ENCODE measurements at regions not wholly inside any gene's neighbourhood (a gene's known extent, or its start where the extent isn't known, plus 50 kb on each side); places are given as distances from the start of the nearest gene placed in this dataset.

DNA sequence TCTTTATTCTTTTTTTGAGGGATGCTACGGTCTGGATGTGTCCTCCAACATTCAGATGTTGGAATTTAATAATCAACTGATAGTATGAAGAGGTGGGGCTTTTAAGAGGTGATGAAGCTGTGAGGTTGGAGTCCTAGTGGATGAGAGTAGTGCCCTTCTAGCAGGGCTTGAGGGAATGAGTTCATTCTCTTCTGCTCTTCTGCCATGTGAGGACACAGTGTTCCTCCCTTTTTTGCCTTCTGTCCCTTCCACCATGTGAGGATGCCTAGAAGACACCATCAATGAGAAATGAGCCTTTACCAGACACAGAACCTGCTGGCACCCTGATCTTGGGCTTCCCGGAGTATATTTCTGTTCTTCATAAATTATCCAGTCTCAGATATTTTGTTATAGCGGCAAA is 82.1 kb upstream of the MLIP start:
- H3K9me3 ChIP-seq (ENCODE audit: insufficient read depth in 2 of 2, low read depth in 1 of 2, low read length in 1 of 2): no peaks in the 10 kb centered on the region
- no peak overlapping the region for H3K23ac ChIP-seq (ENCODE audit: insufficient read length)
- no peaks in the 10 kb centered on the region for H3K36me3 ChIP-seq (ENCODE audit: control insufficient read depth in 2 of 4, insufficient read depth in 4 of 4, low read length in 3 of 4)
- H3K27me3 ChIP-seq (replicated peaks in 1 of 4; ENCODE audit: control insufficient read depth in 3 of 4, extremely low read depth in 1 of 4, insufficient read depth in 3 of 4, low read length in 3 of 4): no peaks in the 10 kb centered on the region
- no peak overlapping the region for H2BK20ac ChIP-seq (ENCODE audit: low read length)
- no peak overlapping the region for H2AK5ac ChIP-seq (ENCODE audit: low read depth, low read length)
- no peak overlapping the region for H4K91ac ChIP-seq (replicated peaks; ENCODE audit: insufficient read length, low read length)
- no peaks in the 10 kb centered on the region for H3K4me1 ChIP-seq (replicated peaks in 1 of 4; ENCODE audit: control insufficient read depth in 3 of 4, insufficient read depth in 4 of 4, low read length in 3 of 4)
- H3K14ac ChIP-seq (ENCODE audit: insufficient read length): no peak overlapping the region
- no peaks in the 10 kb centered on the region for H4K20me1 ChIP-seq (replicated peaks in 1 of 2; ENCODE audit: control insufficient read depth in 1 of 2, insufficient read depth in 2 of 2, low read length in 2 of 2)
- H4K8ac ChIP-seq (ENCODE audit: extremely low read depth, insufficient read depth, low read length): no peak overlapping the region
- DNase-seq (ENCODE audit: low read depth in 1 of 2, low spot score in 2 of 2) (no peak), FAIRE-seq (no peak)
- no peak overlapping the region for H2BK120ac ChIP-seq (replicated peaks; ENCODE audit: low read depth, low read length)
- H3K4me3 ChIP-seq (ENCODE audit: extremely low read depth in 1 of 4, insufficient read depth in 2 of 4, low read depth in 3 of 4, low read length in 4 of 4): no peak overlapping the region
- H2BK15ac ChIP-seq (ENCODE audit: low read length): no peak overlapping the region
- no peak overlapping the region for H3K27ac ChIP-seq (ENCODE audit: low read depth, low read length)
- H2BK12ac ChIP-seq (ENCODE audit: low read depth, low read length): no peak overlapping the region
- H3K4me2 ChIP-seq (ENCODE audit: insufficient read depth in 1 of 2, low read depth in 2 of 2, low read length in 2 of 2): no peak overlapping the region
- H3K9ac ChIP-seq (replicated peaks in 1 of 4; ENCODE audit: extremely low read depth in 1 of 4, low read depth in 3 of 4, low read length in 3 of 4): no peak overlapping the region
- H3K79me2 ChIP-seq (ENCODE audit: control insufficient read depth in 1 of 2, insufficient read depth in 2 of 2, low read length in 2 of 2): no peaks in the 10 kb centered on the region
- H3K23me2 ChIP-seq (ENCODE audit: low read depth, low read length): no peaks in the 10 kb centered on the region
- no peaks in the 10 kb centered on the region for H3K79me1 ChIP-seq (ENCODE audit: low read depth, low read length)
- H2BK5ac ChIP-seq (ENCODE audit: low read depth, low read length): no peak overlapping the region
- no peak overlapping the region for H4K5ac ChIP-seq (ENCODE audit: insufficient read length, low read depth, low read length)
- ChIA-PET POLR2A (ENCODE audit: partially characterized antibody) (interaction anchor here (1.0 kb wide), 1 partner anchor 20 kb away, joined by 3 read pairs; no protein-coding TSS in a partner anchor), CTCF (ENCODE audit: partially characterized antibody) (interaction anchor here (2.4 kb wide), 1 partner anchor 42 kb away, joined by 15 read pairs; no protein-coding TSS in a partner anchor)
- no peak overlapping the region for H2AFZ ChIP-seq (ENCODE audit: low read length)
- H3K4ac ChIP-seq (replicated peaks; ENCODE audit: insufficient read length, low read depth, low read length): no peak overlapping the region
- H3K18ac ChIP-seq (ENCODE audit: extremely low read depth, low read length): no peak overlapping the region
- no peak overlapping the region for H3K56ac ChIP-seq (replicated peaks; ENCODE audit: insufficient read length, low read depth, low read length)
- 89% methylated on average over 3 of the region's 3 CpGs; no CpG with 5 or more reads in 1 of the 2 experiments for WGBS, 2 experiments (ENCODE audit: extremely low coverage in 1 of 2, insufficient coverage in 1 of 2, insufficient read length in 1 of 2, insufficient replicate concordance in 2 of 2, low coverage in 1 of 2, low lambda C conversion rate in 2 of 2, missing lambda C conversion rate in 1 of 2)
- TF ChIP-seq RBBP5 (IDR thresholded peaks at IDR 0.05; ENCODE audit: borderline replicate concordance, low read depth, low read length): no peak
- no peak for TF ChIP-seq RXRA (IDR thresholded peaks at IDR 0.05; ENCODE audit: insufficient read depth, low read depth, low read length)
- TF ChIP-seq POLR2A (IDR thresholded peaks at IDR 0.05; ENCODE audit: control extremely low read depth in 1 of 2, low read depth in 2 of 2, low read length in 2 of 2): no peak
- no peak for TF ChIP-seq ZNF274 (IDR thresholded peaks at IDR 0.05; ENCODE audit: borderline replicate concordance, extremely low read depth, low read length)
- no peak for TF ChIP-seq MAFK (IDR thresholded peaks at IDR 0.05; ENCODE audit: low read depth, low read length)
- TF ChIP-seq, protein P1, sequence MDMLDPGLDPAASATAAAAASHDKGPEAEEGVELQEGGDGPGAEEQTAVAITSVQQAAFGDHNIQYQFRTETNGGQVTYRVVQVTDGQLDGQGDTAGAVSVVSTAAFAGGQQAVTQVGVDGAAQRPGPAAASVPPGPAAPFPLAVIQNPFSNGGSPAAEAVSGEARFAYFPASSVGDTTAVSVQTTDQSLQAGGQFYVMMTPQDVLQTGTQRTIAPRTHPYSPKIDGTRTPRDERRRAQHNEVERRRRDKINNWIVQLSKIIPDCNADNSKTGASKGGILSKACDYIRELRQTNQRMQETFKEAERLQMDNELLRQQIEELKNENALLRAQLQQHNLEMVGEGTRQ (IDR thresholded peaks at IDR 0.05; ENCODE audit: low read length): no peak
- TF ChIP-seq CTBP2 (IDR thresholded peaks at IDR 0.05; ENCODE audit: borderline replicate concordance, insufficient read depth, insufficient read length, low read length): no peak
- no peak for TF ChIP-seq SIN3A (conservative IDR thresholded peaks at IDR 0.05 in 1 of 2, IDR thresholded peaks at IDR 0.05 in 1 of 2; ENCODE audit: low read depth in 1 of 2, low read length in 2 of 2)
- no peak for TF ChIP-seq SP4 (IDR thresholded peaks at IDR 0.05; ENCODE audit: low read length)
- TF ChIP-seq CBX5 (IDR thresholded peaks at IDR 0.05; ENCODE audit: low read depth, low read length): no peak
- no peak for TF ChIP-seq KDM1A (IDR thresholded peaks at IDR 0.05; ENCODE audit: borderline replicate concordance, low read length)
- no peak for TF ChIP-seq BCL11A (IDR thresholded peaks at IDR 0.05; ENCODE audit: low read depth in 2 of 2, low read length in 2 of 2)

Measured in H1 (cell line).